Loucy (cell line): ENCODE measurements at regions not wholly inside any gene's neighbourhood (a gene's known extent, or its start where the extent isn't known, plus 50 kb on each side); places are given as distances from the start of the nearest gene placed in this dataset.

Source experiments
- H2AFZ ChIP-seq: fragments of 200-600 bp; sonication (generic); 2 replicates; pipeline ENCODE4 v1.6.0; 2016; ENCODE audit warnings: antibody characterized with exemption, mild to moderate bottlenecking, low read length, moderate library complexity
- H3F3A ChIP-seq: fragments of 200-600 bp; 2 replicates; pipeline ENCODE4 v1.6.0; 2016; ENCODE audit warnings: antibody characterized with exemption, low read depth, mild to moderate bottlenecking
- H3K27me3 ChIP-seq: fragments of 200-600 bp; sonication (generic); 2 replicates; pipeline ENCODE4 v1.6.1; 2014; ENCODE audit warnings: low read length, mild to moderate bottlenecking; ENCODE audit not compliant: insufficient read depth, poor library complexity, severe bottlenecking
- H3K36me3 ChIP-seq: fragments of 200-600 bp; sonication (generic); 2 replicates; pipeline ENCODE4 v1.6.1; 2016; ENCODE audit warnings: low read length; ENCODE audit not compliant: insufficient read depth
- H3K4me1 ChIP-seq: fragments of 200-600 bp; sonication (generic); 2 replicates; pipeline ENCODE4 v1.5.1; 2014; ENCODE audit warnings: low read length, mild to moderate bottlenecking; ENCODE audit not compliant: insufficient read depth, poor library complexity, severe bottlenecking
- H3K4me2 ChIP-seq: fragments of 200-600 bp; sonication (generic); 2 replicates; pipeline ENCODE4 v1.6.0; 2014; ENCODE audit warnings: antibody characterized with exemption, low read length, low read depth, mild to moderate bottlenecking; ENCODE audit not compliant: poor library complexity, severe bottlenecking
- H3K4me3 ChIP-seq: fragments of 200-600 bp; sonication (generic); 2 replicates; pipeline ENCODE4 v1.5.1; 2014; ENCODE audit warnings: low read length, mild to moderate bottlenecking, mixed read lengths; ENCODE audit not compliant: poor library complexity, severe bottlenecking
- H3K79me2 ChIP-seq: fragments of 200-600 bp; sonication (generic); 2 replicates; pipeline ENCODE4 v1.6.1; 2014; ENCODE audit warnings: low read length; ENCODE audit not compliant: insufficient read depth
- H3K9ac ChIP-seq: fragments of 200-600 bp; sonication (generic); 2 replicates; pipeline ENCODE4 v1.6.0; 2014; ENCODE audit warnings: mild to moderate bottlenecking, low read depth, low read length, moderate library complexity; ENCODE audit not compliant: poor library complexity, severe bottlenecking
- H3K9me2 ChIP-seq: fragments of 200-600 bp; sonication (generic); replicated peaks from 2 replicates; pipeline ENCODE4 v1.6.1; 2016; ENCODE audit warnings: low read depth, low read length, mixed read lengths
- H3K9me3 ChIP-seq: fragments of 200-600 bp; sonication (generic); 2 replicates; pipeline ENCODE4 v1.6.1; 2014; ENCODE audit warnings: mild to moderate bottlenecking, antibody characterized with exemption, low read length, low read depth; ENCODE audit not compliant: insufficient read depth
- H4K20me1 ChIP-seq: fragments of 200-600 bp; sonication (generic); 2 replicates; pipeline ENCODE4 v1.6.0; 2014; ENCODE audit warnings: antibody characterized with exemption, low read length, mild to moderate bottlenecking; ENCODE audit not compliant: insufficient read depth, poor library complexity, severe bottlenecking
- EZH2phosphoT487 ChIP-seq: fragments of 200-600 bp; IDR thresholded peaks from 2 replicates; pipeline ENCODE4 v1.6.1; 2018; ENCODE audit warnings: antibody characterized with exemption, mild to moderate bottlenecking, moderate library complexity, borderline replicate concordance
- TF ChIP-seq, protein P1 (sequence below): fragments of 200-600 bp; sonication (generic); conservative IDR thresholded peaks from 2 replicates; pipeline ENCODE4 v1.5.1; 2014; ENCODE audit warnings: mild to moderate bottlenecking, antibody characterized with exemption, low read length

DNA sequence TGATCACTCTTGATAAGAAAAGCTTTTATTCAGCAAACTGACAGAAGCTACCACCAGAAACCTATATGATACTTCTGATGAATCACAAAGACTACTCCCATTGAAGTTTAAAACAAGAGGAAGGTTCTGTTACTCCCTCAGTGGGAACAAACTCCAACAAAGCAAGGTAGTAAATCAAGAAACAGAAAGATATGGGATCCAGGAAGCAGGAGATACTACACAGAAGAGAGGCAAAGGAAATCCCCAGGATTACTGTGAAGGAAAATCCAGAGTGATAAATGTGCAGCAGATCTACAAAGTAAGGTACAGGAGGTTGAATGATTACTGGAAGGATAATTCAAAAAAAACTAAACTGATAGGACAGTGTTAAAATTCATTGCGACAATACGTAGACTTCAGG is 222.4 kb downstream of the HHIP start:
- TF ChIP-seq EZH2phosphoT487 = no peak
- TF ChIP-seq, protein P1, sequence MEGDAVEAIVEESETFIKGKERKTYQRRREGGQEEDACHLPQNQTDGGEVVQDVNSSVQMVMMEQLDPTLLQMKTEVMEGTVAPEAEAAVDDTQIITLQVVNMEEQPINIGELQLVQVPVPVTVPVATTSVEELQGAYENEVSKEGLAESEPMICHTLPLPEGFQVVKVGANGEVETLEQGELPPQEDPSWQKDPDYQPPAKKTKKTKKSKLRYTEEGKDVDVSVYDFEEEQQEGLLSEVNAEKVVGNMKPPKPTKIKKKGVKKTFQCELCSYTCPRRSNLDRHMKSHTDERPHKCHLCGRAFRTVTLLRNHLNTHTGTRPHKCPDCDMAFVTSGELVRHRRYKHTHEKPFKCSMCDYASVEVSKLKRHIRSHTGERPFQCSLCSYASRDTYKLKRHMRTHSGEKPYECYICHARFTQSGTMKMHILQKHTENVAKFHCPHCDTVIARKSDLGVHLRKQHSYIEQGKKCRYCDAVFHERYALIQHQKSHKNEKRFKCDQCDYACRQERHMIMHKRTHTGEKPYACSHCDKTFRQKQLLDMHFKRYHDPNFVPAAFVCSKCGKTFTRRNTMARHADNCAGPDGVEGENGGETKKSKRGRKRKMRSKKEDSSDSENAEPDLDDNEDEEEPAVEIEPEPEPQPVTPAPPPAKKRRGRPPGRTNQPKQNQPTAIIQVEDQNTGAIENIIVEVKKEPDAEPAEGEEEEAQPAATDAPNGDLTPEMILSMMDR = no peak
- no peaks in the 10 kb centered on the region for H3K27me3 ChIP-seq
- no peak overlapping the region for H3K9ac ChIP-seq
- H3K4me3 ChIP-seq = no peak overlapping the region
- H3F3A ChIP-seq = no peaks in the 10 kb centered on the region
- H4K20me1 ChIP-seq = no peaks in the 10 kb centered on the region
- H3K4me2 ChIP-seq = no peak overlapping the region
- H3K36me3 ChIP-seq = no peaks in the 10 kb centered on the region
- no peaks in the 10 kb centered on the region for H3K9me2 ChIP-seq
- peaks cover 4% of the 10 kb centered on the region for H3K4me1 ChIP-seq
- no peaks in the 10 kb centered on the region for H3K79me2 ChIP-seq
- H2AFZ ChIP-seq = no peak overlapping the region
- no peaks in the 10 kb centered on the region for H3K9me3 ChIP-seq

DNA sequence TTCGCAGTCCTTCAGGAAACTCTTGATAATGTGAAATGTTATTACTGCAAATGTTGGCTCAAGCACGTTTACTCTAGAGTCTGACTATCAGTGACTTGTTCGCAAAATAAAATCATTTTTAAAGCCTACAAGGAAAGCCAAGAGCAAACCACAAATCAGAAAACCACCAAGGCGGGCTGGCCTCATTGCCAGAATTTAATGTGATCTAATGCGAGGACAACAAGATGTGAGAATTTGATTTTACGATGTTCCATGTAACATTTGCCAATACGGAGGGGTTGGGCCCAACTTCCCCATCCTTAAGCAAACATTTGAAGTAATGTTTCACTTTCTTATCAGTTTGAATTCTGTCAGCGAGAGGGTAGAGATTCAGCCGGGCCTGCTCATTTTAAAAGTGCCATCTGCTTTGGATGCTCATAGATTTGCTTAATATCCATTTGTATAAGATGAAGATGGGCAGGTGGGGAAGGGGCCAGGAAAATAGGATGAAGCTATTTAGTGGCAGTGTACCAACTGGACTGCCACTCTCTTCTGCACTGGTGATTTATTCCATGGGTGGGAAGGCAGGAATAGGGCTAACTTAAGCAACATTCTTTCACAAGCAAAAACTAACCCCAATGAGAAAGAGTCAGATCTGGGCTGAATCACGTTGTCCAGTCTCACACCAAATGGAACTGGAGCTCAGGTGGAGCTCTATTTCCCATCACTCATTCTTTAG is 225.3 kb downstream of the ANAPC10 start:
- Histone ChIP-seq H3K4me1 (peaks cover 4% of the 10 kb centered on the region), H3K36me3 (no peaks in the 10 kb centered on the region), H4K20me1 (no peaks in the 10 kb centered on the region), H3K27me3 (no peaks in the 10 kb centered on the region), H3K4me3 (no peak overlapping the region), H3F3A (no peaks in the 10 kb centered on the region), H3K9me2 (0 out of 2 replicates have a peak, but pooled peaks cover 1% of the 10 kb centered on the region), H3K4me2 (no peak overlapping the region), H3K79me2 (no peaks in the 10 kb centered on the region), H3K9me3 (no peaks in the 10 kb centered on the region), H3K9ac (no peak overlapping the region), H2AFZ (no peak overlapping the region)
- TF ChIP-seq, protein P1 = no peak
- no peak for TF ChIP-seq EZH2phosphoT487

DNA sequence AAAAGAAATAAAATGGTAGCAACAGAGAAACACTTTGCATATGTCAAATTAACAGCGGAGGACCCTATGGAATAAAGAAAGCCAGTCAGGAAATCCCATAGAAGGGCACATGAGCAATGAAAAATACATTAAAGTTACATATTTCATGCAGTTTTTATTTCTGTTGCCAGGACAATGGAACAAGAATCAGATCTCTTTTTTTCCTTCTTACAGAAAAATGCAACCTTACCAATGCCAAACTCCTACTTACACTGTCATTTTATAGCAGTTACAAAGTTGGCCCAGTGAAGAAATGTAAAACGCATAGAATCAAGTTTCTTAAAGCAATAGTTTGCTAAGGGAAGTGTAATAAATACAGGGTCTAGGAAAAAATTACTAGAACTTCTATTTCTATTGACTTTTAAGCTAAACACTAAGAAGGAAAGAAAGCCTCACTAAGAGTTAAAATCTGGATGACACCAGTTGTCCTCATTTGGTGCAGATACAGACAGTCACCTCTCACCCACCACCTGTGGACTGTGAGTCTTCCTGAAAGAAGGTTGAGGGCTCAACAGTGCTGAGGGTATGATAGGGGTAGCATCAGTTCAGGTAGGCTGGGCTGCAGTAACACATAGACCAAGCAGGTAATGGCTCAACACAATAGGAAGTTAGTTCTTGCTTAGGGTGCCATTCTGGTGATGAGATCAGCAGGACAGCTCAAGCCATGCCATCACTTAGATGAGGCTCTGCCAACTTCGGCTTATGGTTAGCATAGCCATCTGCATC is 224.6 kb downstream of the ANAPC10 start:
- Histone ChIP-seq H3K79me2 (no peaks in the 10 kb centered on the region), H2AFZ (no peak overlapping the region), H3F3A (no peaks in the 10 kb centered on the region), H3K4me1 (peaks cover 4% of the 10 kb centered on the region), H3K9ac (no peak overlapping the region), H3K4me2 (no peak overlapping the region), H3K9me2 (0 out of 2 replicates have a peak, but pooled peaks cover 8% of the 10 kb centered on the region), H3K9me3 (no peaks in the 10 kb centered on the region), H3K27me3 (no peaks in the 10 kb centered on the region), H4K20me1 (no peaks in the 10 kb centered on the region), H3K4me3 (no peak overlapping the region), H3K36me3 (no peaks in the 10 kb centered on the region)
- no peak for TF ChIP-seq EZH2phosphoT487
- TF ChIP-seq, protein P1 = no peak
